Neural crest cell (in vitro differentiated cells): ENCODE measurements at regions not wholly inside any gene's neighbourhood (a gene's known extent, or its start where the extent isn't known, plus 50 kb on each side); places are given as distances from the start of the nearest gene placed in this dataset.

ENCODE experiments used
- DNase-seq: peaks from one replicate; pipeline ENCODE4 v3.0.0; 2021; ENCODE audit warnings: low read depth, mixed read lengths, low spot score
- H3K27ac Mint-ChIP-seq: one replicate; pipeline ENCODE4 v1.8.0; 2021; ENCODE audit warnings: mild to moderate bottlenecking, mixed read lengths; ENCODE audit not compliant: unreplicated experiment
- H3K27me3 Mint-ChIP-seq: 2 replicates; pipeline ENCODE4 v1.8.0; 2021; ENCODE audit warnings: low read depth, mild to moderate bottlenecking, mixed read lengths
- H3K36me3 Mint-ChIP-seq: 2 replicates; pipeline ENCODE4 v1.8.0; 2021; ENCODE audit warnings: low read depth, mild to moderate bottlenecking, mixed read lengths
- H3K4me1 Mint-ChIP-seq: 2 replicates; pipeline ENCODE4 v1.8.0; 2021; ENCODE audit warnings: mixed read lengths
- H3K4me3 Mint-ChIP-seq: one replicate; pipeline ENCODE4 v1.8.0; 2021; ENCODE audit warnings: mild to moderate bottlenecking, mixed read lengths
- H3K9me3 Mint-ChIP-seq: 2 replicates; pipeline ENCODE4 v1.8.0; 2021; ENCODE audit warnings: mixed read lengths
- TF ChIP-seq, protein P1 (sequence below): fragments of 200-600 bp; sonication (generic); conservative IDR thresholded peaks from 2 replicates; pipeline ENCODE4 v1.5.0; 2021; ENCODE audit warnings: antibody characterized with exemption, mild to moderate bottlenecking

- H3K9me3 Mint-ChIP-seq: no peaks in the 10 kb centered on the region
- no peak for DNase-seq
- TF ChIP-seq, protein P1, sequence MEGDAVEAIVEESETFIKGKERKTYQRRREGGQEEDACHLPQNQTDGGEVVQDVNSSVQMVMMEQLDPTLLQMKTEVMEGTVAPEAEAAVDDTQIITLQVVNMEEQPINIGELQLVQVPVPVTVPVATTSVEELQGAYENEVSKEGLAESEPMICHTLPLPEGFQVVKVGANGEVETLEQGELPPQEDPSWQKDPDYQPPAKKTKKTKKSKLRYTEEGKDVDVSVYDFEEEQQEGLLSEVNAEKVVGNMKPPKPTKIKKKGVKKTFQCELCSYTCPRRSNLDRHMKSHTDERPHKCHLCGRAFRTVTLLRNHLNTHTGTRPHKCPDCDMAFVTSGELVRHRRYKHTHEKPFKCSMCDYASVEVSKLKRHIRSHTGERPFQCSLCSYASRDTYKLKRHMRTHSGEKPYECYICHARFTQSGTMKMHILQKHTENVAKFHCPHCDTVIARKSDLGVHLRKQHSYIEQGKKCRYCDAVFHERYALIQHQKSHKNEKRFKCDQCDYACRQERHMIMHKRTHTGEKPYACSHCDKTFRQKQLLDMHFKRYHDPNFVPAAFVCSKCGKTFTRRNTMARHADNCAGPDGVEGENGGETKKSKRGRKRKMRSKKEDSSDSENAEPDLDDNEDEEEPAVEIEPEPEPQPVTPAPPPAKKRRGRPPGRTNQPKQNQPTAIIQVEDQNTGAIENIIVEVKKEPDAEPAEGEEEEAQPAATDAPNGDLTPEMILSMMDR: no peak
- H3K27ac Mint-ChIP-seq: no peak overlapping the region
- H3K4me3 Mint-ChIP-seq: no peak overlapping the region
- no peaks in the 10 kb centered on the region for H3K36me3 Mint-ChIP-seq
- H3K4me1 Mint-ChIP-seq: peaks cover 10% of the 10 kb centered on the region
- no peaks in the 10 kb centered on the region for H3K27me3 Mint-ChIP-seq
Measured at GRCh38 chr9:616694-617093, 224.8 kb upstream of the DMRT1 start.

GRCh38 chr9:617445-618085 is 223.9 kb upstream of the DMRT1 start:
- Mint-ChIP-seq H3K4me3 (no peak overlapping the region), H3K27ac (no peak overlapping the region), H3K9me3 (no peaks in the 10 kb centered on the region), H3K36me3 (no peaks in the 10 kb centered on the region), H3K4me1 (peaks cover 10% of the 10 kb centered on the region), H3K27me3 (no peaks in the 10 kb centered on the region)
- no peak for DNase-seq
- TF ChIP-seq, protein P1: no peak

- DNase-seq: no peak
- H3K4me1 Mint-ChIP-seq: peaks cover 10% of the 10 kb centered on the region
- H3K4me3 Mint-ChIP-seq: no peak overlapping the region
- H3K36me3 Mint-ChIP-seq: no peaks in the 10 kb centered on the region
- TF ChIP-seq, protein P1: no peak
- no peaks in the 10 kb centered on the region for H3K27me3 Mint-ChIP-seq
- H3K9me3 Mint-ChIP-seq: no peaks in the 10 kb centered on the region
- no peak overlapping the region for H3K27ac Mint-ChIP-seq
Measured at GRCh38 chr9:618478-618877, 223.0 kb upstream of the DMRT1 start.

DNA sequence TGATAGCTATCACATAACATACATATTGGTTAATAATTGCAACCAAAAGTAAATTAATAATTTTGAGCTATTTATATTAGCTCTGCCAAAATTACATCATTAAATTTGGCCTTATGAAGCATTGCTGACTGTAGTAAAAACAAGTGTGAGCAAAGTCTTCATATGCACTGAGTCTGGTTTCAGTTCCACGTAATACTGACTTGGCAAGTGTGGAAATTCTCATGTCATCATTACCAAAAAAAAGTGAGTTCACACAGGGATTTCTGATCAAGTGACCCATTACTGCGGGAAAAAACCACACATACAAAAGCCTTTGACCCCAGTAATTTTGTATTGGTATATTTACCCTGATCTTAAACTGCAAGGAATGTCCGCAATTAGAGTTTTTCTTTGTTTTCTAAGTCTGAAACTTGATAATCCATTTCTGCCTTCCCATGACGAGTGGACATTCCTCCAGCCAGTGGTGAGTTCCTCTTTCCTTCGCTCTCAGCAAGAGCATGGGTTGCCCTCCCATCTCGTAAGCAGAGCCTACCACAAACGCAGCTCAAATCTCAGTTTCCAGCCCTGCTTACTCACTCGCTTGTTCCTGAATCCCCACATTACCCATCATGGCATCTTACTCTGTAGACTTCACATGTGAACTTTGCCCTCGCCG is 220.2 kb upstream of the DMRT1 start:
- H3K27me3 Mint-ChIP-seq: no peaks in the 10 kb centered on the region
- TF ChIP-seq, protein P1: no peak
- H3K36me3 Mint-ChIP-seq: no peaks in the 10 kb centered on the region
- no peak overlapping the region for H3K27ac Mint-ChIP-seq
- H3K4me1 Mint-ChIP-seq: peaks cover 5% of the 10 kb centered on the region
- no peaks in the 10 kb centered on the region for H3K9me3 Mint-ChIP-seq
- H3K4me3 Mint-ChIP-seq: no peak overlapping the region
- no peak for DNase-seq

- TF ChIP-seq, protein P1: no peak
- Mint-ChIP-seq H3K4me3 (no peak overlapping the region), H3K27ac (no peak overlapping the region), H3K36me3 (no peaks in the 10 kb centered on the region), H3K27me3 (no peaks in the 10 kb centered on the region), H3K4me1 (peaks cover 5% of the 10 kb centered on the region), H3K9me3 (no peaks in the 10 kb centered on the region)
- no peak for DNase-seq
Measured at GRCh38 chr9:624935-625500, 216.5 kb upstream of the DMRT1 start.
